ENCODE measurements at regions not wholly inside any gene's neighbourhood (a gene's known extent, or its start where the extent isn't known, plus 50 kb on each side); places are given as distances from the start of the nearest gene placed in this dataset.

DNA sequence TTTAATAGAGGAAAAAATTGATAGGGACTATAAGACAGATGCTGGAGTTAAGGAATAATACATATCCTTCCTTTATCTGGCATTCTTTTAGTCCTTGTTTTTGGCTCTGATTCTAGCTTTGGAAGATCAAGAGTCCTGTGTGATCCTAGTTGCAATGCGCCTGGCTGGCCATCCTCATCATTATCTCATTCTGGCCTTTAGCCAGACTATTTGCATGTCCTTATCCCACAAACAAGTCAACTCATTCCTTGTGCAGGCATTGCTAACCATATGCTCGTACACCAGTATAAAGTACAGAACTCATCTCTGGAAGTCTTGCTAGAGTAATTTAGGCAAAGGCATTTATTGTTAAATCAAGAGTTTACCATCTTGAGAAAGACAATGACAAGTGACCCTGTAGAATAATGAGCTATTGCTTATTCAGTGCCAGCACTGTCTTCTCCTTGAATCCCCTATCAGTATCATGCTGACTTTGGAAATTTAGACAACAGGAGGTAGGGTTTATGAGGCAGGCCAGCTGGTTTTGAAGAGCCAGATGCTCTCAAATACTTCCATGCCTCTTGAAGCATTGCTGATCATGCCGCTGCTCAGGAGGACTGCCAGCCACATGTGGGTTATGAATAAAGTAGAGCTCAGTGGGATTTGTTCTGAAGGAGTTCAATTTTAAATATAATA lies 1730.3 kb upstream of the TENM3 start:
- H3K9me3 ChIP-seq (ENCODE audit: control insufficient read depth in 1 of 2, low read length in 2 of 2): no peaks in the 10 kb centered on the region
- no peaks in the 10 kb centered on the region for H3K4me1 ChIP-seq (ENCODE audit: control insufficient read depth in 1 of 2, insufficient read depth in 2 of 2, low read length in 2 of 2)
- no peaks in the 10 kb centered on the region for H3K36me3 ChIP-seq (ENCODE audit: control insufficient read depth in 1 of 2, insufficient read depth in 2 of 2, low read length in 2 of 2)
- H3K27me3 ChIP-seq (ENCODE audit: control insufficient read depth in 1 of 2, insufficient read depth in 2 of 2, low read length in 2 of 2): no peaks in the 10 kb centered on the region
- no peak overlapping the region for H3K9ac ChIP-seq (ENCODE audit: low read depth in 1 of 2, low read length in 2 of 2)
- no peak overlapping the region for H3K27ac ChIP-seq (ENCODE audit: low read depth, low read length)
- no peak overlapping the region for H3K4me3 ChIP-seq (ENCODE audit: low read depth in 1 of 2, low read length in 2 of 2)

DNA sequence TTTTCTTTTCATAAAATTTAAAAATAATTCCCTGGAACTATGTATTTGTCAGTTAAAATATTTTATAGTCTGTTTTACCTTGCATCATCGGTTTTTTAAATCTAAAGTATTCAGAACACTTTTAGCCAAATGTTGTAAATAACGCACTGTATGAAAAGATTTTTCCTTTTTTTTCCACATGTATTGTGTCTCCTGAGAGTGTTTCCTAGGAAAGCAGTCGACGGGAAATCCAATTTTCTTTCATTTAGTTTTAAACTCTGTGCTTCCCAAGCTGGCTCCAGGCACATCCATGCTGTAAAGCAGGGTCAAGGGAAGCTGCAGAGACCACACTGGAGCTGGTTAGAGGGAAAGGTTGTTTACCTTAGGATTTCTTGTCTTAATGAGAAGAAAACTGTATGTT lies 1724.3 kb upstream of the TENM3 start:
- no peaks in the 10 kb centered on the region for H3K27me3 ChIP-seq (ENCODE audit: control insufficient read depth in 1 of 2, insufficient read depth in 2 of 2, low read length in 2 of 2)
- H3K36me3 ChIP-seq (ENCODE audit: control insufficient read depth in 1 of 2, insufficient read depth in 2 of 2, low read length in 2 of 2): no peaks in the 10 kb centered on the region
- no peak overlapping the region for H3K27ac ChIP-seq (ENCODE audit: low read depth, low read length)
- no peaks in the 10 kb centered on the region for H3K9me3 ChIP-seq (ENCODE audit: control insufficient read depth in 1 of 2, low read length in 2 of 2)
- H3K4me1 ChIP-seq (ENCODE audit: control insufficient read depth in 1 of 2, insufficient read depth in 2 of 2, low read length in 2 of 2): no peaks in the 10 kb centered on the region
- no peak overlapping the region for H3K9ac ChIP-seq (ENCODE audit: low read depth in 1 of 2, low read length in 2 of 2)
- H3K4me3 ChIP-seq (ENCODE audit: low read depth in 1 of 2, low read length in 2 of 2): no peak overlapping the region

DNA sequence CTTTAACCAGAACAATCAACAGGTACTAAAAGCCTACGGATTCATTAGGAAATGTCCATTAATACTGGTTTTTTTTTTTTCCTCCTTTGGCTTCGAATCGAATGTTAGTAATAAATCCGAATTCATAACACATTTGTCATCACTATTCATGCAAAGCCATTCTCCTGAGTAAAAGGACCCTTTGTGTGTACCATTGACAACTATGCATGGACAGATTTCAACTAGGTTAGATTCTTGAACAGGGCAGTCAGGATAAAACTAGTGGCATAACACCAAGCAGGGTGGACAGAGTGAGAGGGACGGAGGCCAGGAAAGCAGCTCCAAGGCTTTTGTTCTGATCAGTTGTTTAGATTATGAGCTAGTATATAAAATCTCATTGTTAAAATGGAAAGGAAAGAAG lies 1722.0 kb upstream of the TENM3 start:
- H3K4me1 ChIP-seq (ENCODE audit: control insufficient read depth in 1 of 2, insufficient read depth in 2 of 2, low read length in 2 of 2): no peaks in the 10 kb centered on the region
- H3K27ac ChIP-seq (ENCODE audit: low read depth, low read length): no peak overlapping the region
- H3K9ac ChIP-seq (ENCODE audit: low read depth in 1 of 2, low read length in 2 of 2): no peak overlapping the region
- H3K9me3 ChIP-seq (ENCODE audit: control insufficient read depth in 1 of 2, low read length in 2 of 2): peaks cover 0 to 1% of the 10 kb centered on the region in 2 donors
- H3K27me3 ChIP-seq (ENCODE audit: control insufficient read depth in 1 of 2, insufficient read depth in 2 of 2, low read length in 2 of 2): no peaks in the 10 kb centered on the region
- no peaks in the 10 kb centered on the region for H3K36me3 ChIP-seq (ENCODE audit: control insufficient read depth in 1 of 2, insufficient read depth in 2 of 2, low read length in 2 of 2)
- H3K4me3 ChIP-seq (ENCODE audit: low read depth in 1 of 2, low read length in 2 of 2): no peak overlapping the region

DNA sequence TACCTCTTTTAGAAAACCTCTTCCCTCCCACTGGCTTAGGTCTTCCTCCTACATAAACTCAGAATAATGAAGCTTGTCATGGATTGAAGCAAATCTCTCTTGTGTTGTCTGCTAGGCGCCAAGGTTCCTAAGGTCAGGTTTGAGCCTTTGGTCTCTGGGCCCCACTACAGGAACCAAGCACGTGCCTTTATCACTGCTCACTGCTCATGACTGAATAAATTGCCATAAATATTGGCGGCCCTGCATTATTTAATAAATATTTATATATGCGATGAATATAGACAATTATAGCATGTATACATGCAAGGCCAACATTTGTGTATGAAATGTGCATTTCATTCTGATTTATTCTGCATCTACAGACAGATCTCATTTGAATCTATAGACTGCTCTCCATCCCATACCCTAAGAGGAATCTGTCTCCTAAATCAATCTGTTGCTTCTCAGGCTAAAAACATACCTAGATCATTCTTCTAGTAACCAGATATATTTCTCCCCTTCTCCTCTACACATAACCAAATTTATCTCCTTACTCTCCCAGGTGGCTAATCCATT lies 1717.6 kb upstream of the TENM3 start:
- no peak overlapping the region for H3K9ac ChIP-seq (ENCODE audit: low read depth in 1 of 2, low read length in 2 of 2)
- H3K9me3 ChIP-seq (ENCODE audit: control insufficient read depth in 1 of 2, low read length in 2 of 2): peaks cover 0 to 4% of the 10 kb centered on the region in 2 donors

DNA sequence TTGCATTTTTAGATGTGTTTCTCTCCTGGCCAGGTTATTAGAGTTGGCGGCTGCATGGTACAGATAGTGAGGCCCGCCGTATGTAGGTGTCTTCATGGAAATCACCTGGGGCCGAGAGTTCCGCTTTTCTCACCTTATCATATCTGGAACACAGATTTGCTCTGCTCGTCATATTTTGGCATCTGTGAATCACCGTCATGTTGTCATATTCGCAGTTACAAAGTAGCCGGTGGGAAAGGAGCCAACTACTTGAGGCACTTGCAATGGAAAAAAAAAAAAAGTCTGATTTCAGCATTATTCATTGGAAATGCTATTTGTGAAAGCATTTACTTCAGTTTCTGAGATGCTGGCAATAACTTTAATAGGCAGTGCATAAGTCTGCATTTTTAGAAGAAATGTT lies 1715.2 kb upstream of the TENM3 start:
- H3K36me3 ChIP-seq (ENCODE audit: control insufficient read depth in 1 of 2, insufficient read depth in 2 of 2, low read length in 2 of 2): no peaks in the 10 kb centered on the region
- no peak overlapping the region for H3K4me3 ChIP-seq (ENCODE audit: low read depth in 1 of 2, low read length in 2 of 2)
- no peak overlapping the region for H3K27ac ChIP-seq (ENCODE audit: low read depth, low read length)
- H3K9me3 ChIP-seq (ENCODE audit: control insufficient read depth in 1 of 2, low read length in 2 of 2): peaks cover 0 to 4% of the 10 kb centered on the region in 2 donors
- H3K9ac ChIP-seq (ENCODE audit: low read depth in 1 of 2, low read length in 2 of 2): no peak overlapping the region
- no peaks in the 10 kb centered on the region for H3K4me1 ChIP-seq (ENCODE audit: control insufficient read depth in 1 of 2, insufficient read depth in 2 of 2, low read length in 2 of 2)
- H3K27me3 ChIP-seq (ENCODE audit: control insufficient read depth in 1 of 2, insufficient read depth in 2 of 2, low read length in 2 of 2): no peaks in the 10 kb centered on the region

More for the DNA sequence above, 1717.6 kb upstream of the TENM3 start:
- Histone ChIP-seq H3K4me1 (ENCODE audit: control insufficient read depth in 1 of 2, insufficient read depth in 2 of 2, low read length in 2 of 2) (no peaks in the 10 kb centered on the region), H3K4me3 (ENCODE audit: low read depth in 1 of 2, low read length in 2 of 2) (no peak overlapping the region), H3K27ac (ENCODE audit: low read depth, low read length) (no peak overlapping the region), H3K36me3 (ENCODE audit: control insufficient read depth in 1 of 2, insufficient read depth in 2 of 2, low read length in 2 of 2) (no peaks in the 10 kb centered on the region), H3K27me3 (ENCODE audit: control insufficient read depth in 1 of 2, insufficient read depth in 2 of 2, low read length in 2 of 2) (no peaks in the 10 kb centered on the region)

DNA sequence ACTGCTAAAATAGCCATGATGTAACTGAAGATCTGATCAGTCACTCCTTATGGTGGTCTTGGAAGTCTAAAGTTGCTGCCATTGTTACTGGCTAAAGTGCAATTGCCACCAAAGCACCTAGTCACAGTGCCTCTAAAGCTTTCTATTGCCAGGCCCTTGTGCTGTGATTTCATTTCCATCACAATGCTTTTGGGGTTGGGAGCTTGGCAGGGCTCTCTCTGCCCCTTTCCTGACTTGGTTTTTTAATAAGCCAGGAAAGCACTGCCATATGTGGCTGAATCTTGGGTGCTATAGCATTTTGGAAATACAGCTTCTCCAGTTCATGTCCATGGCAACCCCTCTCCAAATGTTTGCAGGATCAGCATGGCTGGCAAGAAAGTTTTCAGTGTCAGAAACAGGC lies 1712.4 kb upstream of the TENM3 start:
- Histone ChIP-seq H3K4me1 (ENCODE audit: control insufficient read depth in 1 of 2, insufficient read depth in 2 of 2, low read length in 2 of 2) (no peaks in the 10 kb centered on the region), H3K9ac (ENCODE audit: low read depth in 1 of 2, low read length in 2 of 2) (no peak overlapping the region)

DNA sequence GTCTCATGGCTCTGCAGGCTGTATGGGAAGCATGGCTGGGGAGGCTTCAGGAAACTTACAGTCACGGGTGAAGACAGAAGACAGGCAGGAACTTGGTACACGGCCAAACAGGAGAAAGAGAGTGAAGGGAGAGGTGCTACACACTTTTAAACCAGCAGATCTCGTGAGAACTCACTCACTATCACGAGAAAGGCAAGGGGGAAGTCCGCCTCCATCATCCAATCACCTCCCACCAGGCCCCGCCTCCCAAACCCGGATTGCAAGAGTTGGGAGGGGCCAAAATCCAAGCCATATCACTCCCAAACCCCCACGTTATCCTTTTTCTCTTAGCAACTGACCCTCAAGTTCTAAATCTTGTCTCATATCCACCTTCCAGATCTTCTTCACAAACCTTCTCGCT lies 1710.5 kb upstream of the TENM3 start:
- no peak overlapping the region for H3K4me3 ChIP-seq (ENCODE audit: low read depth in 1 of 2, low read length in 2 of 2)

More for the DNA sequence above, 1712.4 kb upstream of the TENM3 start:
- Histone ChIP-seq H3K9me3 (ENCODE audit: control insufficient read depth in 1 of 2, low read length in 2 of 2) (peaks cover 0 to 4% of the 10 kb centered on the region in 2 donors), H3K4me3 (ENCODE audit: low read depth in 1 of 2, low read length in 2 of 2) (no peak overlapping the region), H3K36me3 (ENCODE audit: control insufficient read depth in 1 of 2, insufficient read depth in 2 of 2, low read length in 2 of 2) (no peaks in the 10 kb centered on the region), H3K27ac (ENCODE audit: low read depth, low read length) (no peak overlapping the region), H3K27me3 (ENCODE audit: control insufficient read depth in 1 of 2, insufficient read depth in 2 of 2, low read length in 2 of 2) (no peaks in the 10 kb centered on the region)

DNA sequence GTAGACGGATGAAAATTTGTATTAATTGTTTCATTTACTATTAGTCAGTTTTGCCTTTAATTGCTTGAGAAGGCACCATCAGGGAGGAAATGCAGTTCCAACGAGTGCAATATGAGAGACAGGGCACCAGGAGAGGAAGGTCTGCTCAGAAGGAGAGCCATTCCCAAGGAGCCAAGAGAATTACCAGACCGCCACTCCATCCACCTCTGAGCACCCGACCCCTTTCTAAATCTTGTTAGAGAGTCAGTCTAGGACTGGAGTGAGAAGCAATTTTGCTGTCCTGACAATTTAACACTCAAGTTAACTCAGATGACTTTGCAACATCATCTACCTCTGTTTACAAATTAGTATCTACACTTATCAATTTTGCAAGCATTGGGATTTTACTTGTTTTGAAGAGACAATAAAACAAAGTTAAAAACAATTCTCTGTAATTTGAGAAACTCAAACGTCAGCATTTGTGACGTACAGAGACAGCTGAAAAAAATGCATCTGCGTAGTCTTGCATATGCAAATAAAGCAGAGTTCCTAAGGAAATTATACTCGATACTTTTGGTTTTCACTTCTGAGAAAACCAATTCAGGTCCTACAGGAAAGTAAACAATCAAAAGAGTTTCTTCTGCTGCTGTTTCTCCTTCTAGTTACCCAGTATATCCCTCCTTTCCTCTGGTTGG lies 1704.7 kb upstream of the TENM3 start:
- Histone ChIP-seq H3K4me3 (ENCODE audit: low read depth in 1 of 2, low read length in 2 of 2) (no peak overlapping the region), H3K4me1 (ENCODE audit: control insufficient read depth in 1 of 2, insufficient read depth in 2 of 2, low read length in 2 of 2) (no peaks in the 10 kb centered on the region), H3K9ac (ENCODE audit: low read depth in 1 of 2, low read length in 2 of 2) (no peak overlapping the region), H3K27me3 (ENCODE audit: control insufficient read depth in 1 of 2, insufficient read depth in 2 of 2, low read length in 2 of 2) (no peaks in the 10 kb centered on the region), H3K9me3 (ENCODE audit: control insufficient read depth in 1 of 2, low read length in 2 of 2) (no peaks in the 10 kb centered on the region), H3K27ac (ENCODE audit: low read depth, low read length) (no peak overlapping the region), H3K36me3 (ENCODE audit: control insufficient read depth in 1 of 2, insufficient read depth in 2 of 2, low read length in 2 of 2) (no peaks in the 10 kb centered on the region)

More for the DNA sequence above, 1710.5 kb upstream of the TENM3 start:
- H3K9me3 ChIP-seq (ENCODE audit: control insufficient read depth in 1 of 2, low read length in 2 of 2): no peaks in the 10 kb centered on the region
- no peaks in the 10 kb centered on the region for H3K4me1 ChIP-seq (ENCODE audit: control insufficient read depth in 1 of 2, insufficient read depth in 2 of 2, low read length in 2 of 2)
- no peak overlapping the region for H3K27ac ChIP-seq (ENCODE audit: low read depth, low read length)
- H3K36me3 ChIP-seq (ENCODE audit: control insufficient read depth in 1 of 2, insufficient read depth in 2 of 2, low read length in 2 of 2): no peaks in the 10 kb centered on the region
- H3K27me3 ChIP-seq (ENCODE audit: control insufficient read depth in 1 of 2, insufficient read depth in 2 of 2, low read length in 2 of 2): no peaks in the 10 kb centered on the region
- H3K9ac ChIP-seq (ENCODE audit: low read depth in 1 of 2, low read length in 2 of 2): no peak overlapping the region

DNA sequence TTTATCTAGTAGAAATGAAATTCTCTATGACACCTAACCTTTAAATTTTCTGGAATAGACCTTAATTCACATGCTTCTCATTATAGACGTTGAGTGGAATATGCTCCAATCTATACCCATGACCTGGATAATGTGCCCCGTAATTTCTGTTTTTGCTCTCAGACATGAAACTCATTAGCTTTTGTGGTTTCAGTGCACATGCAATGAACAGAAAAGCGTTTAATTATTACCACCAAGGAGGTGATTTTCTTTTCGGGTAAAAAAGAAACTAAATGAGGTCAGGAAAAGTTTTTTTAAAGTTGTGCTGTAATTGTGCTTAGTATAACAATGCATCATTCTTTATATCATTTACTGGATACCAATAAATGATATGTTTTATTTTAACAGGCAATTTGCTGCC lies 1703.9 kb upstream of the TENM3 start:
- Histone ChIP-seq H3K9me3 (ENCODE audit: control insufficient read depth in 1 of 2, low read length in 2 of 2) (no peaks in the 10 kb centered on the region), H3K9ac (ENCODE audit: low read depth in 1 of 2, low read length in 2 of 2) (no peak overlapping the region), H3K36me3 (ENCODE audit: control insufficient read depth in 1 of 2, insufficient read depth in 2 of 2, low read length in 2 of 2) (no peaks in the 10 kb centered on the region), H3K27me3 (ENCODE audit: control insufficient read depth in 1 of 2, insufficient read depth in 2 of 2, low read length in 2 of 2) (no peaks in the 10 kb centered on the region), H3K4me1 (ENCODE audit: control insufficient read depth in 1 of 2, insufficient read depth in 2 of 2, low read length in 2 of 2) (no peaks in the 10 kb centered on the region), H3K27ac (ENCODE audit: low read depth, low read length) (no peak overlapping the region), H3K4me3 (ENCODE audit: low read depth in 1 of 2, low read length in 2 of 2) (no peak overlapping the region)

DNA sequence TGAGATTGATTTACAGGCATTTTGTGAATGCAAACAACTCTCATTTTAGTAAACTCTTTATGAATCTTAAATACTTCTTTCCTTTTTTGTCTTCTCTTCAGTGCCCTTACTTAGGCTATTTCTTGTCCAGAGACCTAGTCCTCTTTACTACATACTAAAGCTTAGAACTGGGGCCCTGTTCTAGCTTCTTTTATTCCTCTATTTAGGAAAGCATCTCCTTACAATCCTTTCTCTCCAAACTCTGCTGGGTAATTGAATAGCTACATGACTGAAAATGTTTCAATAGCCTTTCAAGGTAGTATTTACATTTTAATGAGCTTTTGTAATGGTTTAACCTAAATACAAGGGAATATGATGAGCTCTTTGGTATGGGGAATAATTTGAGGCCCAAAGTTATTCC lies 1701.5 kb upstream of the TENM3 start:
- Histone ChIP-seq H3K9me3 (ENCODE audit: control insufficient read depth in 1 of 2, low read length in 2 of 2) (no peaks in the 10 kb centered on the region), H3K27ac (ENCODE audit: low read depth, low read length) (no peak overlapping the region), H3K4me3 (ENCODE audit: low read depth in 1 of 2, low read length in 2 of 2) (no peak overlapping the region), H3K4me1 (ENCODE audit: control insufficient read depth in 1 of 2, insufficient read depth in 2 of 2, low read length in 2 of 2) (no peaks in the 10 kb centered on the region), H3K9ac (ENCODE audit: low read depth in 1 of 2, low read length in 2 of 2) (no peak overlapping the region), H3K36me3 (ENCODE audit: control insufficient read depth in 1 of 2, insufficient read depth in 2 of 2, low read length in 2 of 2) (no peaks in the 10 kb centered on the region), H3K27me3 (ENCODE audit: control insufficient read depth in 1 of 2, insufficient read depth in 2 of 2, low read length in 2 of 2) (no peaks in the 10 kb centered on the region)
